Caco-2 (cell line): ENCODE measurements at regions not wholly inside any gene's neighbourhood (a gene's known extent, or its start where the extent isn't known, plus 50 kb on each side); places are given as distances from the start of the nearest gene placed in this dataset.

Source experiments
- BruUV-seq: library from RNA; stranded (reverse); fragments of 400-500 nt; replicated peaks from 2 replicates; lab custom pipeline; 2021; lab: Mats Ljungman, UMichigan
- CTCF ChIA-PET: fragments of 300-600 bp; sonication (Branson Sonifier 250); formaldehyde crosslinking; loops from one replicate; lab custom pipeline; 2022; ENCODE audit warnings: antibody characterized with exemption; lab: Charles Lee
- POLR2A ChIA-PET: fragments of 300-600 bp; sonication (Branson Sonifier 250); formaldehyde crosslinking; loops from one replicate; lab custom pipeline; 2022; ENCODE audit warnings: antibody characterized with exemption; lab: Charles Lee
- DNase-seq, 2 experiments: peaks; one replicate each; pipeline versions ENCODE4 v3.0.0 to v3.0.0-alpha.2; 2020 to 2022
- H3K27me3 ChIP-seq: replicated peaks from 2 replicates; pipeline ENCODE4 v1.6.0; 2011; ENCODE audit warnings: low read length; ENCODE audit not compliant: control insufficient read depth, insufficient read depth
- H3K36me3 ChIP-seq: 2 replicates; pipeline ENCODE4 v1.5.1; 2011; ENCODE audit warnings: low read length; ENCODE audit not compliant: control insufficient read depth, insufficient read depth
- H3K4me1 ChIP-seq: fragments of 250-450 bp; sonication (Bioruptor Pico); 2 replicates; pipeline ENCODE4 v1.5.1; 2020; ENCODE audit warnings: mild to moderate bottlenecking
- H3K4me3 ChIP-seq: 2 replicates; pipeline ENCODE4 v1.5.1; 2011; ENCODE audit warnings: low read depth, mild to moderate bottlenecking, control low read depth, low read length
- H3K9me3 ChIP-seq: fragments of 250-450 bp; sonication (Bioruptor Pico); 2 replicates; pipeline ENCODE4 v1.5.1; 2020; ENCODE audit warnings: mild to moderate bottlenecking, moderate library complexity
- H3K27ac Mint-ChIP-seq: one replicate; pipeline ENCODE4 v1.8.0; 2022; ENCODE audit warnings: mixed read lengths; ENCODE audit not compliant: unreplicated experiment
- H3K27me3 Mint-ChIP-seq: one replicate; pipeline ENCODE4 v1.8.0; 2022; ENCODE audit warnings: mixed read lengths; ENCODE audit not compliant: insufficient read depth, unreplicated experiment
- H3K36me3 Mint-ChIP-seq: one replicate; pipeline ENCODE4 v1.8.0; 2022; ENCODE audit warnings: mild to moderate bottlenecking, mixed read lengths; ENCODE audit not compliant: insufficient read depth, unreplicated experiment
- H3K4me1 Mint-ChIP-seq: one replicate; pipeline ENCODE4 v1.8.0; 2022; ENCODE audit warnings: low read depth, mixed read lengths; ENCODE audit not compliant: unreplicated experiment
- H3K4me3 Mint-ChIP-seq: one replicate; pipeline ENCODE4 v1.8.0; 2022; ENCODE audit warnings: mild to moderate bottlenecking, moderate library complexity, mixed read lengths; ENCODE audit not compliant: unreplicated experiment
- H3K9me3 Mint-ChIP-seq: one replicate; pipeline ENCODE4 v1.8.0; 2022; ENCODE audit warnings: mixed read lengths; ENCODE audit not compliant: unreplicated experiment
- CTCF ChIP-seq, 2 experiments: fragments of 200-600 bp in 1 of 2; IDR thresholded peaks; 1 replicate in 1 of 2; 2 replicates in 1 of 2; pipeline versions ENCODE4 v1.5.1 to v1.8.0; 2011 to 2022; ENCODE audit warnings: antibody characterized with exemption in 1 of 2, control low read depth in 1 of 2, inconsistent platforms in 1 of 2, low read depth in 1 of 2, low read length in 1 of 2, mild to moderate bottlenecking in 1 of 2, moderate library complexity in 1 of 2; ENCODE audit not compliant: insufficient read depth in 1 of 2, severe bottlenecking in 1 of 2, unreplicated experiment in 1 of 2
- intact Hi-C: fragments of 100-400 bp; cut with micrococcal nuclease; formaldehyde crosslinking; loops from one replicate; pipeline ENCODE4 v1.10.0; 2022; ENCODE audit not compliant: unreplicated experiment

GRCh38 chr4:84434344-84434743 is 64.7 kb downstream of the NKX6-1 start:
- no peaks in the 10 kb centered on the region for H3K4me1 Mint-ChIP-seq
- TF ChIP-seq CTCF (IDR thresholded peaks at IDR 0.05; ENCODE audit: insufficient read depth in 1 of 2, low read depth in 1 of 2, low read length in 1 of 2, severe bottlenecking in 1 of 2, unreplicated experiment in 1 of 2): no peak
- no TSS peak for BruUV-seq
- Histone ChIP-seq H3K9me3 (no peaks in the 10 kb centered on the region; the same call in 1 of the 2 replicates), H3K4me1 (no peaks in the 10 kb centered on the region), H3K27me3 (no peaks in the 10 kb centered on the region), H3K36me3 (no peaks in the 10 kb centered on the region), H3K4me3 (no peak overlapping the region)
- CTCF ChIA-PET: no interaction called here
- no peak overlapping the region for H3K4me3 Mint-ChIP-seq
- H3K36me3 Mint-ChIP-seq: no peaks in the 10 kb centered on the region
- no peak overlapping the region for H3K27ac Mint-ChIP-seq
- intact Hi-C loops: no loop called here
- POLR2A ChIA-PET: no interaction called here
- no peak for DNase-seq
- peaks cover 14% of the 10 kb centered on the region for H3K27me3 Mint-ChIP-seq
- no peaks in the 10 kb centered on the region for H3K9me3 Mint-ChIP-seq

GRCh38 chr4:84433633-84434222 is 65.4 kb downstream of the NKX6-1 start:
- BruUV-seq: no TSS peak
- Histone ChIP-seq H3K4me1 (no peaks in the 10 kb centered on the region), H3K4me3 (no peak overlapping the region), H3K9me3 (no peaks in the 10 kb centered on the region; the same call in 1 of the 2 replicates), H3K27me3 (no peaks in the 10 kb centered on the region), H3K36me3 (no peaks in the 10 kb centered on the region)
- no peak overlapping the region for H3K4me3 Mint-ChIP-seq
- DNase-seq: no peak
- peaks cover 14% of the 10 kb centered on the region for H3K27me3 Mint-ChIP-seq
- H3K36me3 Mint-ChIP-seq: no peaks in the 10 kb centered on the region
- H3K27ac Mint-ChIP-seq: no peak overlapping the region
- POLR2A ChIA-PET: no interaction called here
- no peaks in the 10 kb centered on the region for H3K4me1 Mint-ChIP-seq
- CTCF ChIA-PET: no interaction called here
- intact Hi-C loops: no loop called here
- no peak for TF ChIP-seq CTCF (IDR thresholded peaks at IDR 0.05; ENCODE audit: insufficient read depth in 1 of 2, low read depth in 1 of 2, low read length in 1 of 2, severe bottlenecking in 1 of 2, unreplicated experiment in 1 of 2)
- H3K9me3 Mint-ChIP-seq: no peaks in the 10 kb centered on the region

GRCh38 chr4:84432713-84433112 is 66.4 kb downstream of the NKX6-1 start:
- no peak for TF ChIP-seq CTCF (IDR thresholded peaks at IDR 0.05; ENCODE audit: insufficient read depth in 1 of 2, low read depth in 1 of 2, low read length in 1 of 2, severe bottlenecking in 1 of 2, unreplicated experiment in 1 of 2)
- no TSS peak for BruUV-seq
- no peak for DNase-seq
- H3K36me3 ChIP-seq: no peaks in the 10 kb centered on the region
- Mint-ChIP-seq H3K4me1 (no peaks in the 10 kb centered on the region), H3K36me3 (no peaks in the 10 kb centered on the region), H3K9me3 (no peaks in the 10 kb centered on the region), H3K27me3 (peaks cover 14% of the 10 kb centered on the region), H3K27ac (no peak overlapping the region), H3K4me3 (no peak overlapping the region)
- no peaks in the 10 kb centered on the region for H3K27me3 ChIP-seq
- H3K9me3 ChIP-seq: no peaks in the 10 kb centered on the region; the same call in 1 of the 2 replicates
- intact Hi-C loops: no loop called here
- H3K4me1 ChIP-seq: no peaks in the 10 kb centered on the region
- ChIA-PET POLR2A (no interaction called here), CTCF (no interaction called here)
- no peak overlapping the region for H3K4me3 ChIP-seq
